Panc1 (cell line): ENCODE measurements at regions not wholly inside any gene's neighbourhood (a gene's known extent, or its start where the extent isn't known, plus 50 kb on each side); places are given as distances from the start of the nearest gene placed in this dataset.

Experiments
- CTCF ChIP-seq: fragments of 450-650 bp; IDR thresholded peaks from 2 replicates; pipeline ENCODE4 v1.5.1; 2017; ENCODE audit warnings: mild to moderate bottlenecking
- POLR2AphosphoS5 ChIP-seq: IDR thresholded peaks from 2 replicates; pipeline ENCODE4 v1.6.1; 2012; ENCODE audit warnings: mild to moderate bottlenecking, low read depth, low read length, moderate library complexity
- REST ChIP-seq, 2 experiments: IDR thresholded peaks; 2 replicates each; pipeline ENCODE4 v1.6.1; 2011 to 2012; ENCODE audit warnings: low read depth in 2 of 2, control low read depth in 1 of 2, low read length in 1 of 2, mild to moderate bottlenecking in 1 of 2, moderate library complexity in 1 of 2; ENCODE audit not compliant: insufficient read depth in 1 of 2
- SIN3A ChIP-seq: IDR thresholded peaks from 2 replicates; pipeline ENCODE4 v1.6.1; 2012; ENCODE audit warnings: low read depth, mild to moderate bottlenecking, low read length, moderate library complexity, borderline replicate concordance; ENCODE audit not compliant: insufficient read depth
- TCF7L2 ChIP-seq: IDR thresholded peaks from 2 replicates; pipeline ENCODE4 v1.6.1; 2011; ENCODE audit warnings: mild to moderate bottlenecking, low read depth, low read length, inconsistent platforms

GRCh38 chr7:69517985-69518704, 80.1 kb upstream of the AUTS2 start:
- no peak for TF ChIP-seq CTCF
- no peak for TF ChIP-seq TCF7L2
- TF ChIP-seq REST (IDR thresholded peaks at IDR 0.05; ENCODE audit: insufficient read depth in 1 of 2, low read depth in 2 of 2, low read length in 1 of 2), result no peak
- no peak for TF ChIP-seq POLR2AphosphoS5
- TF ChIP-seq SIN3A, result no peak
